Psoas muscle (tissue), 7 donors: ENCODE measurements at regions not wholly inside any gene's neighbourhood (a gene's known extent, or its start where the extent isn't known, plus 50 kb on each side); places are given as distances from the start of the nearest gene placed in this dataset.

ENCODE experiments used
- ATAC-seq, 4 donors: fragments of 200-7000 bp; cut with Tn5 transposase; one replicate each; pipeline ENCODE4 v1.9.1; 2020; ENCODE audit warnings: moderate library complexity in 3 of 4, mild to moderate bottlenecking in 2 of 4
- DNase-seq, 2 donors: peaks; one replicate each; pipeline ENCODE4 v3.0.0-alpha.2; 2020
- H3K27ac ChIP-seq: fragments of 200-600 bp; one replicate; pipeline ENCODE4 v1.8.0; 2022
- H3K27me3 ChIP-seq, 3 donors: fragments of 200-600 bp in 1 of 3; one replicate each; pipeline versions ENCODE4 v1.6.1 to v1.8.0; 2013 to 2022; ENCODE audit warnings: low read length in 2 of 3, mild to moderate bottlenecking in 2 of 3, moderate library complexity in 1 of 3; ENCODE audit not compliant: insufficient read depth in 3 of 3
- H3K36me3 ChIP-seq, 2 donors: fragments of 200-600 bp in 1 of 2; one replicate each; pipeline versions ENCODE4 v1.6.1 to v1.8.0; 2013 to 2022; ENCODE audit warnings: low read depth in 1 of 2, mild to moderate bottlenecking in 1 of 2, moderate library complexity in 1 of 2; ENCODE audit not compliant: insufficient read depth in 1 of 2
- H3K4me1 ChIP-seq: fragments of 200-600 bp; one replicate; pipeline ENCODE4 v1.8.0; 2022
- H3K4me3 ChIP-seq: fragments of 200-600 bp; one replicate; pipeline ENCODE4 v1.8.0; 2022; ENCODE audit warnings: mild to moderate bottlenecking
- H3K9me3 ChIP-seq: fragments of 200-600 bp; one replicate; pipeline ENCODE4 v1.8.0; 2022
- CTCF ChIP-seq: fragments of 200-600 bp; IDR thresholded peaks from one replicate; pipeline ENCODE4 v1.8.0; 2022; ENCODE audit warnings: antibody characterized with exemption
- WGBS, 3 donors: extraction: QIAGEN DNeasy Blood & Tissue Kit; methylation state at CpG; one replicate each; pipeline versions ENCODE4 v1.1.6 to v1.1.7; 2013; 5-methylcytosine and 5-hydroxymethylcytosine counted together
- intact Hi-C, 2 donors: fragments of 100-400 bp; cut with DNase I; formaldehyde crosslinking; loops; one replicate each; pipeline versions ENCODE4 v1.11.0 to v1.14.2; 2022
- donor health status: healthy with polysubstance abuse.
- donor health status: DM: no; HTN: no; CAD: no; lungs with moderate emphysema.
- donor health status: Bipolar disorder and iron deficiency.
- donor health status: healthy.
- donor health status: DM: yes; HTN: yes; CAD: no.
- donor health status: DM: no; HTN: no; CAD: no.
- donor health status: DM: yes; HTN: yes; CAD: no.

GRCh38 chr6:19325335-19325789, 511.8 kb upstream of the ID4 start:
- Histone ChIP-seq H3K9me3 (no peaks in the 10 kb centered on the region), H3K36me3 (no peaks in the 10 kb centered on the region), H3K4me3 (no peak overlapping the region), H3K27me3 (no peaks in the 10 kb centered on the region), H3K27ac (no peak overlapping the region), H3K4me1 (no peaks in the 10 kb centered on the region)
- no peak for DNase-seq
- ATAC-seq: no peak
- 65 to 80% (median 70%) methylated on average over 8 of the region's 8 CpGs for WGBS, 3 donors
- TF ChIP-seq CTCF: no peak
- intact Hi-C loops: no loop called here

GRCh38 chr6:19327241-19327640, 509.9 kb upstream of the ID4 start:
- WGBS, 3 donors: 74 to 81% (median 80%) methylated on average over 2 of the region's 2 CpGs

GRCh38 chr6:19327661-19328060, 509.5 kb upstream of the ID4 start:
- DNase-seq (no peak), ATAC-seq (no peak)
- Histone ChIP-seq H3K4me3 (no peak overlapping the region), H3K27me3 (no peaks in the 10 kb centered on the region), H3K9me3 (no peaks in the 10 kb centered on the region), H3K36me3 (no peaks in the 10 kb centered on the region), H3K4me1 (no peaks in the 10 kb centered on the region), H3K27ac (no peak overlapping the region)
- intact Hi-C loops: no loop called here
- 35 to 44% (median 36%) methylated on average over 8 of the region's 8 CpGs for WGBS, 3 donors
- no peak for TF ChIP-seq CTCF

More at GRCh38 chr6:19327241-19327640, 509.9 kb upstream of the ID4 start:
- DNase-seq: no peak
- no peaks in the 10 kb centered on the region for H3K36me3 ChIP-seq
- H3K4me3 ChIP-seq: no peak overlapping the region
- no peaks in the 10 kb centered on the region for H3K9me3 ChIP-seq
- no peaks in the 10 kb centered on the region for H3K4me1 ChIP-seq
- H3K27ac ChIP-seq: no peak overlapping the region
- ATAC-seq: no peak
- no peaks in the 10 kb centered on the region for H3K27me3 ChIP-seq
- intact Hi-C loops: no loop called here
- no peak for TF ChIP-seq CTCF

GRCh38 chr6:19329078-19329477, 508.1 kb upstream of the ID4 start:
- no peak for TF ChIP-seq CTCF
- Histone ChIP-seq H3K9me3 (no peaks in the 10 kb centered on the region), H3K27ac (no peak overlapping the region), H3K4me3 (no peak overlapping the region), H3K4me1 (no peaks in the 10 kb centered on the region), H3K36me3 (no peaks in the 10 kb centered on the region), H3K27me3 (no peaks in the 10 kb centered on the region)
- no peak for ATAC-seq
- 80 to 84% (median 82%) methylated on average over 4 of the region's 4 CpGs for WGBS, 3 donors
- intact Hi-C loops: no loop called here
- DNase-seq: no peak

- ATAC-seq (no peak), DNase-seq (no peak)
- no peaks in the 10 kb centered on the region for H3K9me3 ChIP-seq
- no peak for TF ChIP-seq CTCF
- intact Hi-C loops: no loop called here
- 44 to 52% (median 45%) methylated on average over 3 of the region's 3 CpGs for WGBS, 3 donors
- no peak overlapping the region for H3K27ac ChIP-seq
- no peaks in the 10 kb centered on the region for H3K27me3 ChIP-seq
- H3K4me1 ChIP-seq: no peaks in the 10 kb centered on the region
- no peak overlapping the region for H3K4me3 ChIP-seq
- no peaks in the 10 kb centered on the region for H3K36me3 ChIP-seq
These were observed 506.1 kb upstream of the ID4 start for GRCh38 chr6:19331089-19331488.
